Stimulated activated CD8-positive, alpha-beta memory T cell treated with anti-CD3 and anti-CD28 coated beads, Interleukin-15, amount 100 ng/mL, for 1 hour (primary cell): ENCODE measurements at regions not wholly inside any gene's neighbourhood (a gene's known extent, or its start where the extent isn't known, plus 50 kb on each side); places are given as distances from the start of the nearest gene placed in this dataset.

Experiments used
- DNase-seq: peaks from one replicate; pipeline ENCODE4 v3.0.0-alpha.2; 2020; ENCODE audit warnings: low read depth

DNA sequence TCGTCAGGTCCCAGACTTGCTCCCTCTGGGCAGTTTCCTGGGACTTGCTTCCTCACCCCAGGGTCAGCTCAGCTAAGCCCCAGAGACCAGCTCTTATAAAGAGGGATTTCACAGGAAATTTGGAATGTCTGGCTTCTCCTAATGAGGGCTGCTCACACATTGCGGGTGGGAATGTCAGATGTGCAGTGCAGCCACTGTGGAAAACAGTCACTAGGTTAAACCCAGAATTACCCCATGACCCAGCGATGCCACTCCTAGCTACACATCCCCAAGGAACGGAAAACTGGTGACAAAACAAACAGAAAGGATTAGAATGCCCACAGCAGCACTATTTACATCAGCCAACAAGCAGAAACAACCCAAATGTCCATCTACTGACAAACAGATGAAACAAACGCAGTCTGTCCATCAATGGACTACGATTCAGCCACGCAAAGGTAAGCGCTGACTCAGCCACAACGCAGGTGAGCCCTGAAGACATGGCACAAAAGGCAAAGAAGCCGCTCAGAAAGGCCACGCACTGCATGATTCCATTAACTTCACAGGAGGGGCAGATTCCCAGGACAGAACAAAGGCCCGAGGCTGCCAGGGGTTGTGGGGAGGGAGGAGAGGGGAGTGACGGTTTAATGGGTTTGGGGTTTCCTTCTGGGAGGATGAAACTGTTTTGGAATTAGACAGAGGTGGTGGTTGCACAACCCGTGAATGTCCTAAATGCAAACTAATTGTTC, 63.0 kb downstream of the NCOR2 start:
- DNase-seq: no peak

GRCh38 chr12:124503305-124503704, 64.1 kb downstream of the NCOR2 start:
- no peak for DNase-seq

GRCh38 chr12:124502379-124502778, 65.0 kb downstream of the NCOR2 start:
- DNase-seq: no peak

DNA sequence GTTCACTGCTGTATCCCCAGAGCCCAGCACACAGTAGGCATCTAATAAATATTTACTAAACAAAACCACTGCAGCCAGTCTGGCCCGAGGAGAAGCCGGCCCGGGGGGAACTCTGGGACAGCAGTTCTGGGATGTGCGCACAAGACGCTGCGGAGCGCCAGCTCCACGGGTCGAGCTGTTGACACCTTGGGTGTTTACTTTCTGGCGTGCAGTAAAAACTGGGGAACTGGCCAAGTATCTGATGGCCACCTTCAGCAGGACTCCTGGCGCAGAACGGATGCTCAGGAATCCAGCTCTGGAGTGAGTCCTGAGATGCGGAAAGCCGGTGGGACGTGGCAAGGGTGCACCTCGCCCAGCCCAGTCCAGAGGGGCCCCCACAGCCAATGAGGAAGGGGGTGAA, 65.6 kb downstream of the NCOR2 start:
- DNase-seq: no peak

GRCh38 chr12:124501112-124501561, 66.3 kb downstream of the NCOR2 start:
- no peak for DNase-seq

- no peak for DNase-seq
Observed at GRCh38 chr12:124499898-124500244, 67.5 kb downstream of the NCOR2 start.

DNA sequence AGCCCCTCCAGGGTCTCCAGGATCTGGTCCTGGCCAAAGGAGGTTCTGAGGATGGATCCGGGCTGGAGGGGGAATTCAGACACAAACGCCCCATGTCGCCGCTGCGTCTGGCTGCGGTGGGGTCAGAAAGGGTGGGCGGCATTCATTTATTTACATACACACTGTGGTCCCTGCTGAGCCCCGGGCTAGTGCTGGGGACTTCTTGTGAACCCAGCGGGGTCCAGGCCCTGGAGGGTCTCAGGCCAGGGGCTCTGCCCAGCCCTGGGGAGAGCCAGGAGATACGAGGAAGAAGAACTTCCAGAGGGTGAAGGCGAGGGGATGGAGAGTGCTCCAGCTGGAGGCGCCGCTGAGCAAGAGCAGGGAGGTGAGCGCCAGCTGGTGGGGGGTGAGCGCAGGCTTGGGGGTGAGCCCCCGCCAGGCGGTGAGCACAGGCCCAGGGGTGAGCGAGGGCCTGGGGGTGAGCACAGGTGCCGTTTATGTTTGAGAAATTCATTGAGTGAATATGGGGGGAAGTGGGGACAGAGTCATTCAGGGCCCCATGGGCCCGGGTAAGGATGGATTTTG, 68.1 kb downstream of the NCOR2 start:
- DNase-seq: no peak

- DNase-seq: no peak
Observed at GRCh38 chr12:124498275-124499189, 68.9 kb downstream of the NCOR2 start.

GRCh38 chr12:124497658-124498057, 69.8 kb downstream of the NCOR2 start:
- DNase-seq: no peak

- DNase-seq: no peak
Observed at GRCh38 chr12:124497039-124497438, 70.4 kb downstream of the NCOR2 start.

- DNase-seq: no peak
Observed at GRCh38 chr12:124496584-124496983, 70.8 kb downstream of the NCOR2 start.

- no peak for DNase-seq
Observed at GRCh38 chr12:124495194-124495983, 72.0 kb downstream of the NCOR2 start.

DNA sequence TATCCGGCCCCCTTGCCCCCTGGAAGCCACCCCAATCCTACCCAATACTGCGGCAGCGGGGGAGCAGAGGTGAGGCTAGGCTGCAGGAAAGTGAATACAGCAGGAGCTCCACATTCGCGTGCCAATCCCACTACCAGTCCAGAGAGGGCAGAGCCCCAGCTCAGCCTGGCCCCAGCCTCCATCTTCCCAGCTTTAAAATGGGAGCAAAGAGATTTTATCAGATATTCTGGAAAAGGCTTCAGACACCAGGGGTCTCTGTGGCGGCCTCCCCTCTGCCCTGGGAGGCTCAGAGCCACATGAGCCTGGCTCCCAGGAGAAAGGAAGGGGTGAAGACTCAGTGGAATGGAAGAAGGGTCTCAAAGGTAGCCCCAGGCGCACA, 72.7 kb downstream of the NCOR2 start:
- DNase-seq: no peak

GRCh38 chr12:124493809-124494750, 73.3 kb downstream of the NCOR2 start:
- DNase-seq: no peak

DNA sequence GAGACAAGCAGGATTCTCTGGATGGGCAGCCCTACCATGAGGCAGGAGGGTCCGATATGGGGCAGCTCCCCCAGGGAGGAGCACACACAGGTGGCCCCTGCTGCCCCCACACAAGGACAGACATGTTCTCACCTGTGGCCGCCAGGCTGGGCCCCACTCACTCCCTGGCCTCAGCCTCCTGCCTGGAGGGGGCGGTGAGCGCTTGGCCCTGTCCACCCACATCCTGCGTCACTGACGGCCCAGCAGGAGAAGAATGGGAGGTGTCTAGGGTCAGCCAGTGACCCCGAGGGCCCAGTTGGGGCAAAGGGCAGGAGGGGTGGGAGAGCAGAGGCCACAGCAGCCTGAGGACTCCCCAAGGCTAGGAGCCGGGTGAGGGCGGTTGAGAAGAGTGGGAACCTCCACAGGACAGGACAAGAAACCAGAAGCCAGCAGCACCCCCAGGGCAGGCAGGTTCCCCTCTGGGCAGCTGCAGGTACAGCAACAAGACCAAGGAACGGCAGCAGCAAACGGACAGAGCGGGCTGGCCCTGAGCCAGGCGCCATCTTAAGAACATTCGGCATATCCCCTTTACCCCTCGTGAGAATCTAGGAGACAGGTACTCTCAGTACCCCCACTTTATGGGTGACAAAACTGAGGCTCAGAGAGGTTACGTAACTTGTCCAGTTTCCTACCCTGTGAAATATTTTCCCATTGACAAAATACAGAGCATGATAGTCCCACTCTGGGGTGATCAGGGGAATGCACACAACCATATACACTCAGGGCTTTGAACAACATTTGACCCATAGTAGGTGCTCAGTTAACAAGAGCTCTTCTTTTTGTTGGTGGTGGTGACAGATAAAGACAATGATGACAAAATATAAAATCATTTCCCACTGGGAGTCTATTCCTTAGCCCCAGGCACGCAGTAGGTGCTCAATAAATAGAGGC, 74.3 kb downstream of the NCOR2 start:
- DNase-seq: no peak

GRCh38 chr12:124491856-124492420, 75.5 kb downstream of the NCOR2 start:
- DNase-seq: no peak

GRCh38 chr12:124491310-124491709, 76.1 kb downstream of the NCOR2 start:
- no peak for DNase-seq

- DNase-seq: no peak
Observed at GRCh38 chr12:124490584-124491305, 76.7 kb downstream of the NCOR2 start.
